IPS-NIHi7 (cell line): ENCODE measurements at regions not wholly inside any gene's neighbourhood (a gene's known extent, or its start where the extent isn't known, plus 50 kb on each side); places are given as distances from the start of the nearest gene placed in this dataset.
"Not testable (repeated sequence)": the region's sequence is repeated elsewhere in the genome, so short reads cannot be mapped to it uniquely, and the experiment has no call there.

Source experiments
- DNase-seq: peaks from one replicate; pipeline ENCODE4 v3.0.0; 2012; ENCODE audit warnings: mixed read lengths; ENCODE audit errors: extremely low spot score

DNA sequence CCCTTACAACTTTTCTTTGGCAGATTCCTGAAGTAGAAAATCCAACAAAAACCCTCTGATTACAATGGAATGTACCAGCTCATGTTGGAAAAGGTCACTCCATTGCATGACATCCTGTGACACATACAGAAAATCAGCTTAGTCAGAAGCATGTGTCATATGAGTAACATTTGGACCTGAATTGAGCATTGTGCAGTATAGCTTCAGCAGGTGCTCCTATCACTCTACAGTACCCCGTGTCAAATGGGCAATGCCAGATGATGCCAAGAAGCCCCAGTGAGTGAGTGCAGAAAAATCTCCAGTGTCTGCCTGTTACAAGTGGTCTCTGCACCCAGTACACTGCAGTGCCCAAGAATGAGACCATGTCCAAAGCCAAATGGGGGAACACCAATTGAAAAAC is 129.7 kb upstream of the RUNX1 start:
- DNase-seq = no peak

DNA sequence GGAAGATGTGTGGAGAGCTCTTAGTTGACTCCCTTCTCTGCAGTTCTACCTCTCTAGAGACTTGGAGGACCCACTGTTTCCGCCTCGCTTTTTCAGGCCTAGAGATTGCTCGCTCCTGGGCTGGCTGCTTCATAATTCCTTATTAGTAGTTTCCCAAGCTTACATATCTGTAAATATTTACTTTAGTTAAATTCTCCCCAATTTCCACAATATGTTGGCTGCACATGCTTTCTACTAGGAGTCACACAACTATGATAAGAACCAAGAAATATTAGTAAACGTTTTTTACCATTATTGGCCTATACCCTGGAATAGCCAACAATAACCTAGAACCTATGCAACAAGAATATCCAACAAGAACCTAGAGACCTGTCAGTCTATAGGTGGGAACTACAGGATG is 129.0 kb upstream of the RUNX1 start:
- no peak for DNase-seq

DNA sequence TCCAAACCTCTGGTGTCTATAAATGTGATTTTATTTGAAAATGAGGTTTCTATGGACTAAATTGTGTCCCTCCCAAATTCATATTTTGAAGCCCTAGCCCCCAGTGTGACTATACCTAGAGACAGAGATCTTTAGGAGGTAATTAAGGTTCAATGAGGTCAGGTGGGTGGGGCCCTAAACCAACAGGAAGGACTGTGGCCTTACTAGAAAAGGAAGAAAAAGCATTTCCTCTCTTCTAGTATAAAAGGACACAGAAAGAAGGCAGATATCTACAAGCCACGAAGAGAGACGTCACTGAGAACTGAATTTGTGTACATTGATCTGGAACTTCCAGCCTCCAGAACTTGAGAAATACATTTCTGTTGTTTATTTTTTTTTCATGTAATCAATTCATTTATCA is 123.1 kb upstream of the RUNX1 start:
- DNase-seq = no peak

DNA sequence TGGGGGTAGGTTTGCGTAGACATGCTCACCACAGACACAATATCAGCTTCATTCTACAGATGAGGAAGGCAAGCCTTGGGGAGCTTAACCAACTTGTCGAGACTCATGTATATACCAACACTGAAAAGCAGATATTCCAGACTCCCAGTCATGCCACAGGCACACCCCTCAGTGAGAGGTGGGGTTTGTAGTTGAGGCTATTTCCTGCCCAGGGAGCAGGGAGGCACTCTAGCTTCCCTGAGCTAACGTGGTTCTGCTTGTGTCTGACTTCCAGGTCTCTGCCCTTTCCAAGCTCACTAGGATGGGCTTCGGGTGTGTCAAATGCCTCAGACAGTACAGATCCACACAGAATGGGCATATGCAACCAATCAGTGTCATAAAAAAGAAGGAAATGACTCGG is 122.3 kb upstream of the RUNX1 start:
- DNase-seq = no peak

DNA sequence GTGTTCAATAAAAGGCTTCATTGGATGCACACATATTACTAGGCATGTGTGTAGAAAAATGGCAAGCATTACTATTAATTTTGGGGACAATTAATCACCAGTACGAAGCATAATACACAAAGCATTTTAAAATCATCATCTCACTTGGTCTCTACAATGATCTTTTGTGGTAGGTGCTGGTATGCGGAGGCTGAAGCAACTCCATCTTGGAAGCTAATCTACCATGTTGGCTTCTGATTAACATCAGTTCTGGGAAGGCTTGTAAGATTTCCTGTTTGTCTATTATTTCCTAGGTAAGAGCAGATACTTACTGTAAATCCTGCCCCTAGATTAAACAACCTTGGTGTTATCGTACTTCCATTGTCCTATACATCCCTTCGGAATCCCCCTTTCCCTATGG is 121.7 kb upstream of the RUNX1 start:
- no peak for DNase-seq

DNA sequence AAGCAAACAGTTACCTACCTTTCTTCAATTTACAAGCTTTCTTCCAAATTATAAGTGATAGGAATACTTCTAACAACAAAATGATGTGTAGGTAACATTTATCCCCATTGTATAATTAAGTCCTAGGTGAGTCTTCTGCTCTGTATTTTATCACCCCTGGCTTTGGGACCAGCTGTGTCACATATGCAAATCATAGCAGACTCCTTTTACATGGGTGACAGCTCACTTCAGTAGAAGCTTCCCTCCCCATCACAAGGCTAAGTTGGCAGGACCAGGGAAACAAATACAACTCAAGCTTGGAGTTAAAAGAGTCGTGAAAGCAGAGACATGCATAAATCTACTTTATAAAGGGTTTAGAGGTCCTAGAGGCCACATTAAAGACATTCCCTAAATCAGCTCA is 121.1 kb upstream of the RUNX1 start:
- no peak for DNase-seq

DNA sequence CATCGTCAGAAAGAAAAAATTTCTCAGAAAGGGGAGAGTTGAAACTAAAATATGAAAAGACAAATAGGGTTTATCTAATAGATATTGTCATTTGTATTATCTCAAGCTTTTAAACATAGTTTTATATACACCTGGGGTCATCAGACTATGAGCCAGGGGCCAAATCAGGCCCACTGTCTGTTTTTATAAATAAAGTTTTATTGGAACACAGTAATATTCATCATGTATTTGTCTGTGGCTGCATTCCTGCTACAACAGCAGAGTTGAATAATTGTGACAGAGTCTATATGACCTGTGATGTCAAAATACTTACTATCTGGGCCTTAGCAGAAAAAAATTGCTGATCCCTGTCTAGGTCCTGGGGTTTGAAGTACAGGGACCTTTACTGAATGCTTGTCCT is 120.5 kb upstream of the RUNX1 start:
- no peak for DNase-seq

DNA sequence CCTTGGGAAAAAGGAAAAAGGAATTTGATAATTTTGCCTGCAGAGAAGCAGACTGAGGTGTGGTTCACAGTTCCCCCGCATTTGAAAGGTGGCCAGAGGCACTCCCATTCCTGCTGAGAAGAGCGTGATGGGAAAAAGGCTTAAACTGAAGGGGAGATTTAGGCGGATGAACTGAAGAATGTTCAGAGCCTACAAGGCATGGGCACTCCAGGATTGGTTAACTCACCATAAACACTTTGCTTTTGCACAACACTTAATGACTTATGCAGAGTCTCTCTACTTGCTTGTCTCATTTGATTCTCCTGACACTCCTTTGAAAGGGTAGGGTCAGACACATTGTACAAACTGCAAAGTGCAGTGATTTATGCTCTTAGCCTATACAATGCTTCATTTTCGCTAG is 119.6 kb upstream of the RUNX1 start:
- no peak for DNase-seq

DNA sequence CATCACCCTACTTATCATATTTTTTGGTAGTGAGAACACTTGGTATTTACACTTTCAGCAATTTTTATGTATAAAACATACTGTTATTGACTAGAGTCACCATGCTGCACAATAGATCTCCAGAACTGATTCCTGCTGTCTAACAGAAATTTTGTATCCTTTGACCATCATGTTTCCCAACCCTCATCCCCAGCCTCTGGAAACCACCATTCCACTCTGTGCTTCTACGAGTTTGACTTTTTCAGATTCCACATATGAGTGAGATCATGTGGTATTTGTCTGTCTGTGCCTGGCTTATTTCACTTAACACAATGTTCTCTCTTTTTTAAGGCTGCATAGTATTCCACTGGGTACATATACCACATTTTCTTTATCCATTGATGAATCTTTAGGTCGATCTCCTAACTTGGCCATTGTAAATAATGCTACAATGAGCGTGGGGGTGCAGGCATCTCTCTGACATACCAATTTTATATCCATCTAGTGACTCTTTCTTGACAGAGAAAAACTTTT is 115.9 kb upstream of the RUNX1 start:
- DNase-seq = no peak

DNA sequence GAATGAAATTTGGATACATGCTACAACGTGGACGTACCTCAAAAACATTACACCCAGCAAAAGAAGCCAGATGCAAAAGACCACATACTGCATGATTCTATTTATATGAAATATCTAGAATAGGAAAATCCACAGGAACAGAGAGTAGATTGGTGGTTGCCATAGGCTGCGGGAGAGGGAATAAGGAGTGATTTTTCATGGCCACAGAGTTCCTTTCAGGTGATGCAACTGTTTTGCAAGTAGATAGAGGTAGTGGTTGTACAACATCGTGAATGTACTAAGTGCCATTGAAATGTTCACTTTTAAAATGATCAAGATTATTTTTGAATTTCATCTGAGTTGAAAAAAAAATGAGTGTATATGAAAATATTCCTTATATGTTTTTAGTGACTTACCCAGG is 115.3 kb upstream of the RUNX1 start:
- no peak for DNase-seq

DNA sequence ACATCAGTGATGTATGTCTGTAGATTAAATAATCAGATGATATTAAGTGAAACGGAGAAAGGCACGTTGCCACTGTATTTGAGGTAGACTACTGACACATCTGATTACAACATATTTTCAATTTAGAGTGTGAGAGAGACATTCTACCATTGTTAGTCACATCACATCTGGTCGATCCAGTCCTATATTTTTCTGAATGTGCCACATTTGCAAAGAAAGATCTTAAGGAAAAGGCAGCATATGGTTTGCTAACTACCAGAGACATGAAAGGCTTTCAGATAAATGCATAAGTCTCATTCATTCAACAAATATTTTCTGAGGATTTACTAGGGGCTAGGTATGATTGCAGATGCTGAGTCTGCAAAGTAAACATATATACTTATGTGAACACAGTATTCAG is 114.3 kb upstream of the RUNX1 start:
- DNase-seq = no peak

DNA sequence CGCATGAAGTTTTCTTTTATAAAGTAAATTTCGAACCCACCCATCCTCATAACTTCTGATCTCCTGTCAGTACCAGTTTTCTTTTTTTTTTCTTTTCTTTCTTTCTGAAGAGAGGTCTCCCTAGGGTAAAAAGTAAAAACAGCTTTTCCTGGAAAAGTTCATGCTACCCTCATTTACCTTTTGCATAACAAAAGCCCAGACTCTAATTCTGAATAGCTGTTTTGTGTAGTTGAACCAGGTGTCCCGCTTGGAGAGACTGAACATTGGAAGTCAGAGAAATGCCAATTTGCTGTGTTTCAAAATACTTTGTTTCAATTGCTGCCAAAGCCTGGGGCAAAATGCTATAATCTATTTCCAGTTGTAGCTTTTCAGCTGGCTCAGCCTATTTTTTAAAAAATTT is 113.7 kb upstream of the RUNX1 start:
- no peak for DNase-seq

DNA sequence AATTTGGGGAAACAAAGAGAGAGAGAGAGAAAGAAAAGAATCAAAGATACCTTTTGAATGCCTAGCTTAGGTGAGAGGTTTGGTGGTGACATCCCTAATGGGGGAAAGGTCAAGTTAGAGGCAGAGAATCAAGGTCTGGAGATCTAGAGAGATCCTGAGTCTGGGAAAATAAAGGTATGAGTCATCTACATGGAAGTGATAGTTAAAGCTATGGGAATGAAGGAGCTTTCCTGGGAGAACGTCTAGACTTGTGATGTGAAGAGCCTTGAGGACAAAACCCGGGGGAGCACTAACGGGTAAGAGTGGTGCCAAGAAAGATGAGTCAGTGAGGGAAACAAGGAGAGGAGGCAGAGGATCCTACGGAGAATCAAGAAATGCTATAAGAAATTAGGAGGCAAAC is 110.8 kb upstream of the RUNX1 start:
- no peak for DNase-seq

DNA sequence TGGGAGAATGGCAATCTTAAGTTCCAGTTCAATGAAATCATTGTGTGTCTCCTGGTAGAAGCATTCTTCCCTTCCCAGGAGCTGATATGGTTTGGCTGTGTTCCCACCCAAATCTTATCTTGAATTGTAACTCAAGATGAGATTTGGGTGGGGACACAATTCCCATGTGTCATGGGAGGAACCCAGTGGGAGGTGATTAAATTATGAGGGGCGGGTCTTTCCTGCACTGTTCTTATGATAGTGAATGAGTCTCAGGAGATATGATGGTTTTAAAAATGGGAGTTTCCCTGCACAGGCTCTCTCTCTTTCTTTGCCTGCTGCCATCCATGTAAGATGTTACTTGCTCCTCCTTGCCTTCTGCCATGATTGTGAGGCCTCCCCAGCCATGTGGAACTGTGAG is 108.3 kb upstream of the RUNX1 start:
- not testable (repeated sequence) for DNase-seq

DNA sequence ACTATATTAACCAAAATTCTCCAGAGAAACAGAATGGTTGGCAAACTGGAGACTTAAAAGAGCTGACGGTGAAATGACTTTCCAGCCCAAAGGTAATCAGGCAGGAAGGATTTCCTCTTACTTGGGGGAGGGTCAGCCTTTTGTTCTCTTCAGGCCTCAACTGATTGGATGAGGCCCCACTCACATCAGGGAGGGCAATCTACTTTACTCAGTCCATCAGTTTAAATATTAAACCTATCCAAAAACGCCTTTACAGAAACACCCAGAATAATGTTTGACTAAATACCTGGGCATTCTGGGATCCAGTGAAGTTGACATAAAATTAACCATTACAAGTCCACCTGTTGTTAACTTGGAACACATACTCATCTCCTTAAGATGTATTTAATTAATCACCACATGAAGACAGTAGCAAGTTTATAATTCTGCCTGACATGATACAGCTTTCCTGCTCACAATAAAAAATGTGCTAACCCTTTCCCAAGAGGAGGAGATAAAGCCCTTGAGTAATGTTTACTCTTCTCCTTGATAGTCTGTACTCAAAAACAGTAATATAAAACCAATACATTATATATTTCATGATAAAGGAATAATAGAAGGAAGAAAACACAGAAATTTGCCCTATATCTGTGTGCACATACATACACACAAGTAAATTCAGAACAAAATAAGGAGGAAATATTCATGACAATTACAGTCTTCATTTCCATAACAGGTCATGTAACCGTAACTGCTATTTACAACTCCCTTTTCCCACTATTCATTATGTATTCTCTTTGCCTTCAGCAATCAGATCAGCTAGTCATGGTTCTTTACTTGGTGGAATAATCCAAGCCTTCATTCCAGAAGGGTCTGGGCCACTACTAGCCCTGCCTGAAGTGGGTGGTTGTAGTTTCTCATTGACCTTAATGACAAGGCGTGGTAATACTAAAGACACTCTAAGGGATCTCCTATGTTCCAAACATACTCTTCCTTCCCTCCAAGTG is 107.5 kb upstream of the RUNX1 start:
- DNase-seq = no peak

DNA sequence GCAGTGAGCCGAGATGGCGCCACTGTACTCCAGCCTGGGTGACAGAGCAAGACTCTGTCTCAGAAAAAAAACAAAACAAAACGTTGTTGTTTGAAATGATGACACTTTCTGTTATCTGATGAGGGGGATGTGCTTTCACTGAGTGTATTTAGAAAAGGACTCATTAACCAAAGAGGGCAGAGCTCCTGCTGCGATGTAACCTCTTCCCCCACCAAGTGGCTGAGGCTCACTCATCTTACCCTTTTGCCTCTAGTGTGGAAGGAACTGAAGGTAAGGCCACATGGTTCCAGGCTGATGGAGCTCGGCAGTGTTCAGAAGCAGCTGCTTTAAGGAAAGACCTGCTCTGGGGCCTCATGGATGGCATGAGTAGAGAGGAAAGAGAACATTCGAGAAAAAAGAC is 105.7 kb upstream of the RUNX1 start:
- DNase-seq = no peak

DNA sequence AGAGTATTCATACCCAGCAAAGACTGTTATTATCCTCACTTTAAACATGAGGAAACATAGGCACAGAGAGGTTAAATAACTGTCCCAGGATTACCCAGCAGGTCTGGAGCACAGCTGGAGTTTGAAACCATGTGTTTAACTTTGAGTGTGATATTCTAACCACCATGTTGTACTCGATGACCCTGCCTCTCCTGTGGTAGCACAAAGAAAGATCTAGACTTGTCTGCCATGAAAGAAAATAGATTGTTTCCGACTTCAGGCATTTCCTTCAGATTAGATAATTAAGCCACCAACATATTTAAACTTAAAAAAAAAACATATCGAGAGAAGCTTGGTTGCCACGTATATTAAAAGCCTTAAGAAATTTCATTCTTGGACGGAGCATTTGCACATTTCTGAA is 104.6 kb upstream of the RUNX1 start:
- DNase-seq = no peak

DNA sequence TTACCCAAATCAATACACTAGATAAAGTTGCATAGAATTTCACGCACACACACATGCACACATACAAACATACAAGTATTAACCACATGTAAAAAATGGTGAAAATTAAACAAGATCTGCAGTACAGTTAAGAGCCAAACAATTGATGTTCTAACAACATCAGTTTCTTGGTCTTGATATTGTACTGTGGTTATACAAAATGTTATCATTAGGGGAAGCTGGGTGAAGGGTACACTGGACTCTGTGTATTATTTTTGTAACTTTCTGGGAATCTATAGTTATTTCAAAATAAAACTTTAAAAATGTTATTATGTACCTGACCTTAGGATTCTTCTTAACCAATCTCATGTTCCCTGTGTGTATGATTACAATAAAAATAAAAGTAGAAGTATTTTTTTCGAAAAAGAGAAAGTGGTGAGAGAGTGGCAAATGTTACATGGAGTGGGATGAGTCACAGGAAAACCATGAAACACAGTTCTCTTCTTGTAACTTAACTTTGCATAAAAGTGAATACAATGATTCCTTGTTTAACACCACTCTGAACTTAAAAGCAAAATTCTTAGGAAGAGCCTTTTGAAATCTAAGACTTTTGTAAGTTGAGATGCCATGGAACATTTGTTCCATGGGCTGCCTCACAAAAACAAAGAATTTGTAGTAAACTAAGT is 101.6 kb upstream of the RUNX1 start:
- no peak for DNase-seq

DNA sequence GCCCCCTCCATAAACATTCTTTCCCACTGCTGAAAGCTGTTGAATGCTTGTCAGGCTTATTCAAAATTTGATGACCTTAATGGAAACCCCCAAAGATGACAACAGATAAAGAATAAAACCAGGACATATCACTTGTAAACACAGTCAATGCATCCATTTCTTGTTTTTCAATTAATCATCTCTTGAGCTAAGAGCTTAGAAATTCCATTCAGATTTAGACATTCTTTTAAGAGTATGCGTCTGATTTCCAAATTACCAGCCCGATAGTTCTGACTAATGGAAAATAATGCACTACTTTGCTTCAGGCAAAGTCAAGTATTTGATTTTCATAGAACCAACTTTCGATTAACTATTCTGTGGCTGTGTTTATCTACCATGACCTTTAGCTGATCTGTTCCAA is 100.6 kb upstream of the RUNX1 start:
- DNase-seq = no peak

DNA sequence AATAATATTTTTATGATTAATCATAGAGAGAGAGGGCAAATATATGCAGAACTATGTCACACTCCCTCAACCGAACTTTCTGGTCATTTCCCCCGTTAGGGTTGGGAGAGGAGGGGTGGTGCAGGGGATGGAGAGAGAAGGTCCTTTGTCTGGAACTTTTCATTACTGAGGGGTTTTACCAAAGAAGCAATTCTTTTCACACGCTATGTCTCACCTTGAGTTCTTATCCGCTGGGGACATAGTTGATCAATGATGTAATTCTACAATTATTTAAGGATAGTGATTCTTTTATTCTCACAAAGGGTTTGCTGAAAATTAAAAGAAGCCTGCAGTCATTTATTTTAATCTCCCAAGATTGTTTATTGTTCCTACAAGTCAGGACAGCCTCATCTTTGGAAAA is 98.3 kb upstream of the RUNX1 start:
- no peak for DNase-seq

DNA sequence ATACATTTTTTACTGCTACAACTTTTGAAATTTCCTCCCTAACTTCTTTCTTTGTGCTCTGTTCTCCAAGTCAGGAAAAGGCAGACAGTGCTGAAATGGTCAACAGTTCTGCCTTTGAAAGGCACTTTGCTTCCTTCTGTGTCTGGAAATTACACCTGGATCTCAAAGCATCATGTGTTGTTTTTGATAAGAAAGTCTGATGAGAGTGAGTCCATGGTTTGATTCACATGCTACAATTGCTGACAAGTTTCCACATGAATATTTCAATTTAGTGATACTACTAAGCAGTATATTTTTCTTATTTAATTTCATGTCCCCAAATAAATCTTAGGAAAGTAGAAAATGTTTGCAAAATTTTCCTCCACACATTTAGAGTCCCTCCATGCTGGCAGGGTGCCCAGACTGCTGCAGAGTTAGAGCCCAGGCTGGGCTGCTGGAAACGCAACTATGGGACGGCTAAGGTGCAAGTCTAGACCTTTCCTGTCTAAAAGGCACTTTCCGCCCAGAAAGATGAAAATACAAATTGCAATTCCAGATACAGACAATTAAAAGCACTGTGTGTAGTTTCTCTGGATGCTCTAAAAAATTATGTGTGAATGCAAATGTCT is 96.6 kb upstream of the RUNX1 start:
- DNase-seq = no peak

DNA sequence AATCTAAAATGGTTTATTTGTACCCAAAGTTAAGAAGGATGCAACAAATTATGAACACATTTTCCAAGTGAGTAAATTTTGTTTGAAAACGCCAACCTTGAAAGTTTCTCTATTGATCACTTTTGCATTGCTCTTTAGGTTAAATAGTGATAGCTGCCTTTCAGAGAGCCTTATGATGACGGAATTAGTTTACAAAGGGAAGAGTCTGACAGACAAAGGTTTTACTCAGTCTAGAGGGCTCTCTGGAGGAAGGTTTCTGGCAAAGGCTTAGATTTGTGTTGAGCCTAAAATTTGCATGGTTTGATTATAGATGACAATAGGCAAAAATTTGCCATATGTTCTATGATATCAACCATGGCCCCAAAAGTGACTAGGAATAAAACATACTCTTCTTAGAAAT is 95.9 kb upstream of the RUNX1 start:
- DNase-seq = no peak
